ENCODE measurements at regions not wholly inside any gene's neighbourhood (a gene's known extent, or its start where the extent isn't known, plus 50 kb on each side); places are given as distances from the start of the nearest gene placed in this dataset.

- TF ChIP-seq CTCF (IDR thresholded peaks at IDR 0.05) = no peak
Measured at GRCh38 chr2:226135861-226136548, 663.6 kb downstream of the IRS1 start.

GRCh38 chr2:226132323-226133215 lies 667.1 kb downstream of the IRS1 start:
- no peak for TF ChIP-seq CTCF (IDR thresholded peaks at IDR 0.05)

- TF ChIP-seq CTCF (IDR thresholded peaks at IDR 0.05) = no peak
Measured at GRCh38 chr2:226131299-226131784, 668.3 kb downstream of the IRS1 start.

- no peak for TF ChIP-seq CTCF (IDR thresholded peaks at IDR 0.05)
Measured at GRCh38 chr2:226130192-226130591, 669.4 kb downstream of the IRS1 start.

GRCh38 chr2:226127682-226128081 lies 671.9 kb downstream of the IRS1 start:
- TF ChIP-seq CTCF (IDR thresholded peaks at IDR 0.05) = no peak

GRCh38 chr2:226126104-226126503 lies 673.5 kb downstream of the IRS1 start:
- TF ChIP-seq CTCF (IDR thresholded peaks at IDR 0.05) = no peak

GRCh38 chr2:226125176-226125883 lies 674.3 kb downstream of the IRS1 start:
- TF ChIP-seq CTCF (IDR thresholded peaks at IDR 0.05) = no peak
